ENCODE measurements at regions not wholly inside any gene's neighbourhood (a gene's known extent, or its start where the extent isn't known, plus 50 kb on each side); places are given as distances from the start of the nearest gene placed in this dataset.

DNA sequence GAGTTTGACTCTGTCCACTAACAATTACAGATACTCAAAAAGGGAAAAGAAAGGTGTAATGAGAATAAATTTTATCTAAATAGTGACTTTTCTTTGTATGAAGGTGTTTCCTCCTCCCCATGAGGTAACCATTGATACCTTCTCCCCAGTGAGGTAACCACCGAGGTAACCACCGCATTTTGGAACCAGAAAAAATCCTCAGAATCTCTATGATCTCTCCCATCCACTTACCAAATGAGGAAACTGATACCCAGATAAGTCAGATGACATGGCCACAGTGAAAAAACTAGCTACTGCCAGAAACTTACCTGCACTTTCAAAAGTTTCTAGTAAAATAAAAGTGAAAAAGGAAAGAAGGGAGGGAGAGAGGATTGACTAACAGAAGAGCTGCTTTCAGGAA lies 124.0 kb upstream of the FNDC3A start:
- no peak for TF ChIP-seq CTCF (IDR thresholded peaks at IDR 0.05)

- TF ChIP-seq CTCF (IDR thresholded peaks at IDR 0.05), result no peak
These were observed 122.6 kb upstream of the FNDC3A start for GRCh38 chr13:48852911-48853727.

- TF ChIP-seq CTCF (IDR thresholded peaks at IDR 0.05), result no peak
These were observed 122.0 kb upstream of the FNDC3A start for GRCh38 chr13:48853728-48854102.

DNA sequence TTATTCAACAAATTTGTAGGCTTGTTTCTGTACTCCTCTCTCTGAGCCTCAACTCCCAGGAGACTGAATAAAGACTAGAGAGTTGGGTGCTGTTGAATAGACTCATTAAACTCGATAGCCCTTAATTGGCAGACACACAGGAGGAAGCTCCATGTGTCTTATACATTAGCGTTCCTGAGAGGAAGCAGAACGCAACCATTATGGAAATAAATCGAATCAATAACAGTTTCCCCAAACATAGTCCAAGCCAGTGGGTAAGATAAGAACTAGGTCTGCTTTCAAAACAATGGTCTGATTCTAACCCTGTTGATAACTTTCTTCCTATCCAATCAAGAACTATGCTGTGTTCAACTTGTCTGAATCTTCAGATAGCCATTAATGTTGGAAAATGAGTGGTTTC lies 118.1 kb upstream of the FNDC3A start:
- no peak for TF ChIP-seq CTCF (IDR thresholded peaks at IDR 0.05)

DNA sequence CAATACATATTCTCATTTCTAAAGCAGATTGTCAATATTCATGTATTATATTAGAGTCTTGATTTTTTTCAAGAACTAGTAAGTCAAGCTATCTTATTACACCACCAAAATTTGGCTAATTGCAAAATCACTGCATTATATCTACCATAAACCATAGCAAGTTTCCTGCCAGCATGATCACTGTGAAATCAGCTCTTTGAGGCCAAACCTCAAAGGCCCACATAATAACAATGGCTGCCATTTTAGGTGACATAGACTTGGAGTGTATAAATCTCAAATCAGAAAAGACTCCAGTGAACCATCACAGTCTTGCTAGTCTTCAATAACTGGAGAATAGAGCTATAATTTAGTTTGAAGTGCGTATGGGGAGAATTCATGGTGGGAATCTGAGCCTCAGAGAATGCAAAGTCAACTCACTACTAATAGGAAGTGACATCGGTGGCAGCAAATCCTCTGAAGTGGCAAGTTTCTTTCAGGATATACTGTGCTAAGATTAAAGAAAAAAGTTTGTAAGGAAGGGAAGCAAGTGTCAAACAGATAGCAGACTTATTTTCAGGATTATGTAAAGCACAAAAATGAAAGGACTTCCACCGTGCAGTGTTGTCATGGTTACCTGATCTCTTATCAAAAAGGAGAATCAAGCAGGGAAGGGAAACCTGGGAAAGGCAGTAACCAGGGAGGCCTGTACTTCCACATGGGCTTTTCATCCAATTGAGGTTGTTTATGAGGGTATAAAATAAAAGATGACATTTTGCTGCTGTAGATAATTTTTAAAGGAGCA lies 117.4 kb upstream of the FNDC3A start:
- no peak for TF ChIP-seq CTCF (IDR thresholded peaks at IDR 0.05)

GRCh38 chr13:48859272-48860105 lies 116.2 kb upstream of the FNDC3A start:
- TF ChIP-seq CTCF (IDR thresholded peaks at IDR 0.05), result no peak

- TF ChIP-seq CTCF (IDR thresholded peaks at IDR 0.05), result no peak
These were observed 115.3 kb upstream of the FNDC3A start for GRCh38 chr13:48860364-48860763.
